ENCODE measurements at regions not wholly inside any gene's neighbourhood (a gene's known extent, or its start where the extent isn't known, plus 50 kb on each side); places are given as distances from the start of the nearest gene placed in this dataset.
A peak's percentile ranks its signal among the peaks of the same experiment; 100 is the strongest.

DNA sequence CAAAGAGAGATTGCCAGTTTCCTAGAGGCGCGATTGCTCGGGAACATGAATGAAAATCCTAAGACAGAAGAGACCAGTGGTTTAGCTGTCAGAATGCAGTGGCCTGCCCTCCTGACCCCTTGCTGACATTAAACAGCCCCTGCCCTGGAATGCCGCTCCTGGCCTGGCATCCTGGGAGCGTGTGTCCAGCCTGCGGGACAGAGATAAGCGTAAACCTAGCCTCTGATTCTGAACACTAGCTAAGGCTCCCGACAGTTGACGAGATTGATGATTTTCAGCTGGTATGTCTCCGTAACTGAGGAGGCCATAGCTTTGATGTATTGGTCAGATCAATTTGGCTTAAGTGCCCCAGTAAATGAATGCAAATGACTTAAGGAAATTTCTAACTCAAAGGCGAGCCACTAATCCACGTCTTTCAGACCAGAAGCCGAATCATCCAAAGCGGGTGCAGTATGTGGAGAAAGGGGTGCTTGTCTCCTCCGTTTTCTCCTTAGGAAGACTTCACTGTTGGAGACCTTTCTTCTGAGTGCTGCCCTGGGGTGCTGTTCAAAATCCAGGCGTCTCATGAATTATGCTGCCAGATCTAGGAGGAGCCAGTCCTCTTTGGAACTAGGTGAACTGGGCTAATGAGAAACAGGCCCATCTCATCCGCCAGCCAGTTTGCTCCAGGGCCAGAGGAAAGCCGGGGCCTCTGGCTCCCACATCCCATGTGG is 142.5 kb upstream of the L3MBTL4 start:
- DNase-seq (ENCODE audit: low spot score in 2 of 2): no peak
- H3K27ac ChIP-seq: peak overlapping the region in 1 of 2 donors; percentile 35

DNA sequence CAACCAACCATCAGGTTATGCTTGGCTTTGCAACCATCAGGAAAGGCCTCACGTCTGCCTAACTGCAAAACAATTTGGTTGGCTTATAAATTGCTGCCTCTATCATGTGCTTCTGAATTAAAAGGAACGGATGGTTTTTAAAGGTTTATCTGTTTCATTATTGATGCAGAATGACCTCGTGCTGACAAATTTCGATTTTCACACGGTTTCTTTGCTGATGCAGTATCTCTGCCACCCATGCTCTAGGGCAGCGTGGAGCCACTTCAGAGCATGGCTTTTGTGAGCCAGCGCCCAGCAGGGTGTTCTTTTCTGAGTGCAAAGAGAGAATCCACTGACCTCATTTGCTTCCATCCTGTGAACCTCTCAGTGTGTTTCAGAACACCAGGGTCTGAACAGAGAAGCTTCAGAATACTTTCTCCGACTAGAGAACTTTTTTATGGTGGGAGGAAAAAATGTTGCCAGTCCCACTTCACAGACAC is 143.1 kb upstream of the L3MBTL4 start:
- H3K4me3 ChIP-seq: no peak overlapping the region
- no peak for DNase-seq (ENCODE audit: low spot score in 2 of 2)
- no peaks in the 10 kb centered on the region for H3K9me3 ChIP-seq
- H3K4me1 ChIP-seq: no peaks in the 10 kb centered on the region
- no peaks in the 10 kb centered on the region for H3K27me3 ChIP-seq
- H3K36me3 ChIP-seq: no peaks in the 10 kb centered on the region
- TF ChIP-seq POLR2AphosphoS5 (IDR thresholded peaks at IDR 0.05) (no peak), POLR2A (IDR thresholded peaks at IDR 0.05) (no peak)
- TF ChIP-seq, protein P1, sequence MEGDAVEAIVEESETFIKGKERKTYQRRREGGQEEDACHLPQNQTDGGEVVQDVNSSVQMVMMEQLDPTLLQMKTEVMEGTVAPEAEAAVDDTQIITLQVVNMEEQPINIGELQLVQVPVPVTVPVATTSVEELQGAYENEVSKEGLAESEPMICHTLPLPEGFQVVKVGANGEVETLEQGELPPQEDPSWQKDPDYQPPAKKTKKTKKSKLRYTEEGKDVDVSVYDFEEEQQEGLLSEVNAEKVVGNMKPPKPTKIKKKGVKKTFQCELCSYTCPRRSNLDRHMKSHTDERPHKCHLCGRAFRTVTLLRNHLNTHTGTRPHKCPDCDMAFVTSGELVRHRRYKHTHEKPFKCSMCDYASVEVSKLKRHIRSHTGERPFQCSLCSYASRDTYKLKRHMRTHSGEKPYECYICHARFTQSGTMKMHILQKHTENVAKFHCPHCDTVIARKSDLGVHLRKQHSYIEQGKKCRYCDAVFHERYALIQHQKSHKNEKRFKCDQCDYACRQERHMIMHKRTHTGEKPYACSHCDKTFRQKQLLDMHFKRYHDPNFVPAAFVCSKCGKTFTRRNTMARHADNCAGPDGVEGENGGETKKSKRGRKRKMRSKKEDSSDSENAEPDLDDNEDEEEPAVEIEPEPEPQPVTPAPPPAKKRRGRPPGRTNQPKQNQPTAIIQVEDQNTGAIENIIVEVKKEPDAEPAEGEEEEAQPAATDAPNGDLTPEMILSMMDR (IDR thresholded peaks at IDR 0.05): no peak
- intact Hi-C loops (cut with DNase I; ENCODE audit: low total_unique reads): no loop called here
- no peak overlapping the region for H3K27ac ChIP-seq

More for the DNA sequence above, 142.5 kb upstream of the L3MBTL4 start:
- TF ChIP-seq, protein P1 (IDR thresholded peaks at IDR 0.05): no peak
- TF ChIP-seq POLR2AphosphoS5 (IDR thresholded peaks at IDR 0.05) (no peak), POLR2A (IDR thresholded peaks at IDR 0.05) (no peak)
- Histone ChIP-seq H3K9me3 (no peaks in the 10 kb centered on the region), H3K4me1 (no peaks in the 10 kb centered on the region), H3K36me3 (no peaks in the 10 kb centered on the region), H3K27me3 (no peaks in the 10 kb centered on the region), H3K4me3 (no peak overlapping the region)
- intact Hi-C loops (cut with DNase I; ENCODE audit: low total_unique reads): no loop called here

DNA sequence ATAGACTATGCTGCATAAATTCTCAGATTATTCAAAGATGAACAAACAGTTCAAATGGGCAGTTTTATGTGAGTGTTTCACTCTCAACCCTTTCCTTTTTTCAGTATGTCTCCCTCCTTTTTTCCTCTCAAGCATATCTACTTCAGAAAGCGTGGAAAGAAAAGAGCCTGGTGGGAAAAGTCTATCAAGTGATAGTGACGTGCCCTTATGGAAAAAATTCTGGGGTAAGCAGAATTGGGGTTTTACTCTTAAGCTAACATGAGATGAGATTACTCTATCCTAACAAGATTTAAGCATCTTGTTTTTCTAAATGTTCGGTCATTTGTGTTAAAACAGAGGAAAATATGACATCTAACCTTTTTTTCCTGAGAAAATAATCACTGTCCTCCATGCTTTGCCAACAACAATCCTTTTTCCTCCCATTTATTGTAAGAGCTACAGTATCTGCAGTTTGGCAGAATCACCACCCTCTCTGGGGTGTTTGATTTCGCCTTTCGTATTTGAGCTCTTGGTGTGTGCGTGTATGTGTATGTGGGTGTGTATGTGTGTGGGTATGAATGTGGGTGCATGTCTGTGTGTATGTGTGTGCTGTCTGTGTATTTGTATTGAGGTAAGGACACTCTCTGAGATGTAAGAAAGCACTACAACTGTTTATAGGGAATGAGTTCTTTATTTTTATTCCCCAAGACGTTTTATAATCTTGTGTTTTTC is 143.9 kb upstream of the L3MBTL4 start:
- Histone ChIP-seq H3K4me3 (no peak overlapping the region), H3K27me3 (no peaks in the 10 kb centered on the region), H3K27ac (no peak overlapping the region), H3K9me3 (no peaks in the 10 kb centered on the region), H3K4me1 (no peaks in the 10 kb centered on the region), H3K36me3 (no peaks in the 10 kb centered on the region)
- no peak for DNase-seq (ENCODE audit: low spot score in 2 of 2)
- TF ChIP-seq, protein P1 (IDR thresholded peaks at IDR 0.05): no peak
- no peak for TF ChIP-seq POLR2A (IDR thresholded peaks at IDR 0.05)
- no peak for TF ChIP-seq POLR2AphosphoS5 (IDR thresholded peaks at IDR 0.05)
- intact Hi-C loops (cut with DNase I; ENCODE audit: low total_unique reads): no loop called here

DNA sequence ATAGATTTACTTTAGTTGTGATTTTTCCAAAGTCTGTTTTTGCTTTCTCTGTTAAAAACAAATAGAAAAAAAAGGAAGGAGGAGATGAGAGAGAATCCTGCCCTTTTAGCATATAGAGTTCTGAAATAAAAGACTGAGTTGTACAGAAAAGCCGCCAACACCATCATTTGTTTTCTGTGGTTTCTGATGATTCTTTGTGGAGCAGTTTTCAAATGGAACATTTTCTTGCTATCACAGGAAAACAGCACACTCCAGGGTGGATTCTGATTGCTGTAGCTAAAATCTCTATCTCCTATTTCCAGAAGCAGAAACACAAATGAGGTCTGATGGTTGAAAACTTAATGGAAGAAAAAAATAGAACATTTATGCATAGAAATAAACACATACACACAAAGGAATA is 144.6 kb upstream of the L3MBTL4 start:
- no peaks in the 10 kb centered on the region for H3K36me3 ChIP-seq
- no peaks in the 10 kb centered on the region for H3K9me3 ChIP-seq
- H3K27ac ChIP-seq: no peak overlapping the region
- H3K4me1 ChIP-seq: no peaks in the 10 kb centered on the region
- no peak overlapping the region for H3K4me3 ChIP-seq
- no peaks in the 10 kb centered on the region for H3K27me3 ChIP-seq
- intact Hi-C loops (cut with DNase I; ENCODE audit: low total_unique reads): no loop called here
- no peak for DNase-seq (ENCODE audit: low spot score in 2 of 2)
- TF ChIP-seq POLR2A (IDR thresholded peaks at IDR 0.05) (no peak), POLR2AphosphoS5 (IDR thresholded peaks at IDR 0.05) (no peak)
- TF ChIP-seq, protein P1 (IDR thresholded peaks at IDR 0.05): no peak

DNA sequence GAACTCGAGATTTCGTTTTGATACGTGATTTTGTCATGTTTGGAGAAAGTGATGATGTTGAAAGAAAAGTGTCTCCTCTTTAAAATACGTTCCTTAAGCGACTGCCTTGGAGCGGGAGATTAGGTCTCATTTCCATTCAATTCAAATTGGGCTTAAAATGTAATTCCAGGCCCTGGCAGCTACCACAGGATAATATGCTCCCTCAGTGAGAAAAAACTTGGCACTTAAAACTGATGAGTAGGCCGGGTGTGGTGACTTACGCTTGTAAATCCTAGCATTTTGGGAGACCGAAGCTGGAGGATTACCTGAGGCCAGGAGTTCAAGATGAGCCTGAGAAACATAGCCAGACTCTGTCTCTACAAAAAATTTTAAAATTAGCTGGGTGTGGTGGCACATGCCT is 146.3 kb upstream of the L3MBTL4 start:
- no peaks in the 10 kb centered on the region for H3K4me1 ChIP-seq
- H3K27ac ChIP-seq: no peak overlapping the region
- no peak overlapping the region for H3K4me3 ChIP-seq
- TF ChIP-seq POLR2A (IDR thresholded peaks at IDR 0.05) (no peak), POLR2AphosphoS5 (IDR thresholded peaks at IDR 0.05) (no peak)
- TF ChIP-seq, protein P1 (IDR thresholded peaks at IDR 0.05): no peak
- H3K9me3 ChIP-seq: no peaks in the 10 kb centered on the region
- no peak for DNase-seq (ENCODE audit: low spot score in 2 of 2)
- H3K27me3 ChIP-seq: no peaks in the 10 kb centered on the region
- intact Hi-C loops (cut with DNase I; ENCODE audit: low total_unique reads): no loop called here
- H3K36me3 ChIP-seq: no peaks in the 10 kb centered on the region

Measured in breast epithelium (tissue), 4 donors.